Keratinocyte (primary cell): ENCODE measurements at regions not wholly inside any gene's neighbourhood (a gene's known extent, or its start where the extent isn't known, plus 50 kb on each side); places are given as distances from the start of the nearest gene placed in this dataset.

Experiments
- DNase-seq: peaks from one replicate; pipeline ENCODE4 v3.0.0-alpha.2; 2011; ENCODE audit warnings: low read depth, missing footprints, low spot score
- FAIRE-seq: peaks from 2 replicates; lab custom pipeline; 2011; peaks lifted over from hg19 to GRCh38; lab: Jason Lieb, UNC
- H2AFZ ChIP-seq: 2 replicates; pipeline ENCODE4 v1.6.0; 2012; ENCODE audit warnings: low read length, control low read depth, inconsistent platforms; ENCODE audit not compliant: control insufficient read depth
- H3K27ac ChIP-seq: 2 replicates; pipeline ENCODE4 v1.5.1; 2011; ENCODE audit warnings: low read length; ENCODE audit not compliant: control insufficient read depth, insufficient read depth
- H3K27me3 ChIP-seq: 3 replicates; pipeline ENCODE4 v1.6.0; 2011; ENCODE audit warnings: low read length; ENCODE audit not compliant: control insufficient read depth, insufficient read depth; ENCODE audit errors: extremely low read depth
- H3K36me3 ChIP-seq, 2 experiments: 2 replicates in 1 of 2; 3 replicates in 1 of 2; pipeline ENCODE4 v1.5.1; 2011; ENCODE audit warnings: low read length in 2 of 2, mild to moderate bottlenecking in 1 of 2; ENCODE audit not compliant: control insufficient read depth in 2 of 2, insufficient read depth in 2 of 2; ENCODE audit errors: extremely low read depth in 1 of 2
- H3K4me1 ChIP-seq: 3 replicates; pipeline ENCODE4 v1.5.1; 2011; ENCODE audit warnings: low read length; ENCODE audit not compliant: control insufficient read depth, insufficient read depth; ENCODE audit errors: extremely low read depth
- H3K4me2 ChIP-seq: 3 replicates; pipeline ENCODE4 v1.6.0; 2011; ENCODE audit warnings: low read depth, low read length; ENCODE audit not compliant: control insufficient read depth, insufficient read depth; ENCODE audit errors: extremely low read depth
- H3K4me3 ChIP-seq, 3 experiments: fragments of 200-600 bp in 1 of 3; sonication (generic) in 1 of 3; 2 replicates in 2 of 3; 3 replicates in 1 of 3; pipeline ENCODE4 v1.5.1; 2011 to 2016; ENCODE audit warnings: low read length in 3 of 3, mild to moderate bottlenecking in 3 of 3, control low read depth in 2 of 3, inconsistent platforms in 1 of 3, low read depth in 1 of 3, mixed read lengths in 1 of 3, mixed run types in 1 of 3, moderate library complexity in 1 of 3; ENCODE audit not compliant: control insufficient read depth in 2 of 3, insufficient read depth in 2 of 3; ENCODE audit errors: extremely low read depth in 1 of 3
- H3K79me2 ChIP-seq: 2 replicates; pipeline ENCODE4 v1.6.0; 2012; ENCODE audit warnings: low read length; ENCODE audit not compliant: control insufficient read depth, insufficient read depth
- H3K9ac ChIP-seq: 3 replicates; pipeline ENCODE4 v1.6.0; 2011; ENCODE audit warnings: low read length; ENCODE audit not compliant: control insufficient read depth, insufficient read depth; ENCODE audit errors: extremely low read depth
- H3K9me1 ChIP-seq: 3 replicates; pipeline ENCODE4 v1.6.0; 2011; ENCODE audit warnings: low read length; ENCODE audit not compliant: control insufficient read depth, insufficient read depth; ENCODE audit errors: extremely low read depth
- H3K9me3 ChIP-seq: 2 replicates; pipeline ENCODE4 v1.5.1; 2012; ENCODE audit warnings: low read depth, low read length; ENCODE audit not compliant: control insufficient read depth
- H4K20me1 ChIP-seq: 3 replicates; pipeline ENCODE4 v1.6.0; 2011; ENCODE audit warnings: low read length; ENCODE audit not compliant: control insufficient read depth, insufficient read depth; ENCODE audit errors: extremely low read depth
- CTCF ChIP-seq, 3 experiments: IDR thresholded peaks in 1 of 3; conservative IDR thresholded peaks in 1 of 3; optimal IDR thresholded peaks in 1 of 3; 2 replicates in 2 of 3; 3 replicates in 1 of 3; pipeline versions ENCODE3 to v1.5.1; 2011; ENCODE audit warnings: low read length in 3 of 3, mild to moderate bottlenecking in 3 of 3, moderate library complexity in 2 of 3, control low read depth in 1 of 3, inconsistent platforms in 1 of 3; ENCODE audit not compliant: insufficient read depth in 2 of 3; ENCODE audit errors: extremely low read depth in 1 of 3
- EZH2 ChIP-seq: IDR thresholded peaks from one replicate; pipeline ENCODE4 v1.6.1; 2012; ENCODE audit warnings: inconsistent platforms, mild to moderate bottlenecking, low read length, moderate library complexity
- dilution Hi-C: fragments of 300-500 bp; cut with MboI; formaldehyde crosslinking; loops from one replicate; pipeline ENCODE4 v1.7.0; 2020; ENCODE audit warnings: low sequenced_read_pairs; ENCODE audit not compliant: extremely low pct_ligation_motif_present

- no peaks in the 10 kb centered on the region for H3K9me3 ChIP-seq
- dilution Hi-C loops, result no loop called here
- H3K27me3 ChIP-seq, result no peaks in the 10 kb centered on the region
These were observed 89.3 kb upstream of the SLIT3 start for GRCh38 chr5:169390265-169390664.

DNA sequence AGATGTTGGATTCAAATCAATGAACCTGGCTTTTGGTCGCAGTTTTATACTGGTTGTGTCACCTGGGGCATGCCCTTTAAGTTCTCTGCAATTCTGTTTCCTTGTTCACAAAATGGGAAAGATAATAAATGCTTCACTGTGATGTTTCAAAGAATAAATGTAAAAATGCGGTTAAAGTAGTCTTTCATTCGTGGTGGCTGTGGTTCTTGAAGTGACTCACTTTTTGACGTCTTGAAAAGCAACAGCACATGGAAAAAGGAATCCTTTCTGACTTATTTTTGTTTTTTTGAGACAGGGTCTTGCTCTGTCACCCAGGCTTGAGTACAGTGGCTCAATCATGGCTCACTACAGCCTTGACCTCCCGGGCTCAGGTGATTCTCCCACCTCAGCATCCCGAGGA is 88.4 kb upstream of the SLIT3 start:
- FAIRE-seq, result no peak
- no peaks in the 10 kb centered on the region for H3K36me3 ChIP-seq
- dilution Hi-C loops, result no loop called here

More at GRCh38 chr5:169390265-169390664, 89.3 kb upstream of the SLIT3 start:
- H3K4me2 ChIP-seq, result no peak overlapping the region
- H4K20me1 ChIP-seq, result no peaks in the 10 kb centered on the region
- DNase-seq (no peak), FAIRE-seq (no peak)
- no peaks in the 10 kb centered on the region for H3K9me1 ChIP-seq
- H3K79me2 ChIP-seq, result no peaks in the 10 kb centered on the region
- H3K36me3 ChIP-seq, result no peaks in the 10 kb centered on the region
- TF ChIP-seq CTCF (optimal IDR thresholded peaks at IDR 0.05 in 1 of 3, IDR thresholded peaks at IDR 0.05 in 1 of 3, conservative IDR thresholded peaks at IDR 0.05 in 1 of 3; ENCODE audit: extremely low read depth in 1 of 3, insufficient read depth in 2 of 3, low read length in 3 of 3) (no peak), EZH2 (no peak)
- H3K9ac ChIP-seq, result no peak overlapping the region
- H3K4me3 ChIP-seq, result no peak overlapping the region
- no peaks in the 10 kb centered on the region for H3K4me1 ChIP-seq
- H3K27ac ChIP-seq, result no peak overlapping the region
- H2AFZ ChIP-seq, result no peak overlapping the region

More for the DNA sequence above, 88.4 kb upstream of the SLIT3 start:
- Histone ChIP-seq H3K4me2 (no peak overlapping the region), H3K9ac (no peak overlapping the region), H2AFZ (no peak overlapping the region), H3K4me1 (no peaks in the 10 kb centered on the region), H3K27ac (no peak overlapping the region), H3K9me3 (no peaks in the 10 kb centered on the region), H3K79me2 (no peaks in the 10 kb centered on the region), H3K27me3 (no peaks in the 10 kb centered on the region), H3K4me3 (no peak overlapping the region), H4K20me1 (no peaks in the 10 kb centered on the region), H3K9me1 (no peaks in the 10 kb centered on the region)
- TF ChIP-seq CTCF (optimal IDR thresholded peaks at IDR 0.05 in 1 of 3, IDR thresholded peaks at IDR 0.05 in 1 of 3, conservative IDR thresholded peaks at IDR 0.05 in 1 of 3; ENCODE audit: extremely low read depth in 1 of 3, insufficient read depth in 2 of 3, low read length in 3 of 3), result no peak
- no peak for TF ChIP-seq EZH2
- no peak for DNase-seq
